GM18951 (cell line): ENCODE measurements at regions not wholly inside any gene's neighbourhood (a gene's known extent, or its start where the extent isn't known, plus 50 kb on each side); places are given as distances from the start of the nearest gene placed in this dataset.
"Not testable (repeated sequence)": the region's sequence is repeated elsewhere in the genome, so short reads cannot be mapped to it uniquely, and the experiment has no call there.

Experiments
- POLR2A ChIP-seq: IDR thresholded peaks from 4 replicates; pipeline ENCODE4 v1.6.1; 2011; ENCODE audit warnings: mild to moderate bottlenecking; ENCODE audit not compliant: insufficient read length, insufficient read depth; ENCODE audit errors: extremely low read depth
- in situ Hi-C: fragments of 300-500 bp; cut with MboI; formaldehyde crosslinking; loops from one replicate; pipeline ENCODE4 v1.12.0; 2022; ENCODE audit warnings: low sequenced_read_pairs, mixed read lengths, inconsistent platforms; ENCODE audit not compliant: unreplicated experiment

GRCh38 chr7:113389112-113389646, 270.8 kb upstream of the SMIM30 start:
- in situ Hi-C loops = no loop called here
- TF ChIP-seq POLR2A = no peak

GRCh38 chr7:113383638-113384037, 265.3 kb upstream of the SMIM30 start:
- no peak for TF ChIP-seq POLR2A
- in situ Hi-C loops = no loop called here

- in situ Hi-C loops = no loop called here
- no peak for TF ChIP-seq POLR2A
These were observed 261.4 kb upstream of the SMIM30 start for GRCh38 chr7:113379746-113380145.

- no peak for TF ChIP-seq POLR2A
- in situ Hi-C loops = no loop called here
These were observed 256.6 kb upstream of the SMIM30 start for GRCh38 chr7:113374955-113375354.

DNA sequence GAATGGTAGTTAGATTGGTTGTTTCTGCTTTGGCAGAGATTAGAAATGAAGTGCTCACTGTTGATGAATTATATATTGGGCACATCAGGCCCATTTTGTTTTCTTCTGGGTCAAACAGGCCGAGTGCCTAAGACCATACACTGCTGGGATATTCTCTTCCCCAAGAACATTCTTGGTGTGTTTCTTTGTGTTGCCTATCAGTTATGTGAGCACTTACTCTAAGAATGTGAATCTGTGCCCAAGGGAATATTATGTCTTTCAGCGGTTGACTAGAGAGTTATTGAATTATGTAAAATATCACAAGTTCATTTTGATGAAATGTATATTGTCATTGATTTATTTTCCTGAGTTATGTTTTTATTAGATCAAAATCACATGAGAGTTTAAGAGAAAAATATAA, 255.5 kb upstream of the SMIM30 start:
- in situ Hi-C loops = no loop called here
- TF ChIP-seq POLR2A = no peak

DNA sequence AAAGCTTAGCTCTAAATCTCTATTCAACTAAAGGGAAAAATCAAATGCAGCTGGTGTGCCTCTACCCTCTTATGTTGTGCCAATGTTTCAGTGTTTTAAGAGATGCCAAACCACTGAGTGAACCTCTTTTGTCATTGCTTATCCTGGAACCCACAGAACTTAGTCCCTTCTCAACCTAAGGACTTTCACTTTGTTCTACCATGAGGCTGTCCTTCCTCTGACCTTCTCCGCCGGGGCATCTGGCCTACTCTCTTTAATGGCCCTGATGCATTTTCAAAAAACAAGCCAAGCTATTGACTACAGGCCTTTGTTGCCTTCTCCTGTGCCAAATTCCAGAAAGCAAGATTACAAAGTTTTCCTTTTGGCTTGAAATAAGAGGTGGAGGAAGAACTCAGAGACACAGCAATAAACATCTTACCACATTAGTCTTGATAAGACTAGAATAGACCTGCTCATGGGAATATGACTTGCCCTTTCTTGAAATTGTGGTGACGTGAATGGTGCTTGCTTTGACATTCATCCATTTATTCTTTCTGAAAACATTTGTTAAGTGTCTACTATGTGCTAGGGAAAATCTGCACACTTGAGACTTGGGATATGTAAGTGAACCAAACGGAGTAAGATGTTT, 253.2 kb upstream of the SMIM30 start:
- TF ChIP-seq POLR2A = no peak
- in situ Hi-C loops = no loop called here

GRCh38 chr7:113370910-113371309, 252.6 kb upstream of the SMIM30 start:
- TF ChIP-seq POLR2A = no peak
- in situ Hi-C loops = no loop called here

DNA sequence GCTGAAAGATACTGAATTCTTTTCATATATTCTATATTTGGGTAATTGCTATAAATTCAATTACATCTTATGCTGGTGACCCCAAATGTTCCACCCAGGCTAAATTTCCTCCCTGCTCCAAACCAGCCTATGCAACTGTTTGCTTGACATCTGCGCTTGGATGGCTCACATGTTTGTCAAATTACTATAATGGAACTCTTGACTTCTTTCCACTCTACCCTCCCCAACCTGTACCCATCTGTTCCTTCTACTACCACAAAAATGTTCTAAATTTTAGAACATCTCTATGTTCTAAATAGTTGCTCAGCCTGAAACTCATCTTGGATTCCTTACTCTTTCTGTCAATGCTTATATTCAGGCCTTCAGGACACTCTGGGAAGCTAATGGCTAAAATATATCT, 249.9 kb upstream of the SMIM30 start:
- in situ Hi-C loops = no loop called here
- TF ChIP-seq POLR2A = no peak

- in situ Hi-C loops = no loop called here
- no peak for TF ChIP-seq POLR2A
These were observed 248.8 kb upstream of the SMIM30 start for GRCh38 chr7:113367041-113367586.

DNA sequence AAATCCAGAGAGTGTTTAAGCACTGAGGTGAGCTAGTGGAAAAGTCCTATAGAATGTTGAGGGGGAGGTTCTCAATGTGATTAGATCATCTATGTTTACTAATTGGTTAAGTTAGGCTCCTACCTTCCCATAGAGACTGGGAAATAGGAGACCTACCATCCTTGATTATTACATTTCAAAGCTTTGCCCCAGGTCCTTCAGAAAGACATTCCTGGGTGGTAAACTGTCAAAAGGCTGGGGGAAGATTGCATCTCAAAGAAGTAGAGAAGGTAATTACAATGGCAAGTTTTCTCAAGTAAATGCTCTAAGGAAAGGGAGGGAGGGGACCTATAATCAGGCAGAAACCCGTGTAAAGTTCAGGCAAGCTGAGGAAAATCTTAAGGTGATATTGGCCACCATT, 247.8 kb upstream of the SMIM30 start:
- TF ChIP-seq POLR2A = no peak

DNA sequence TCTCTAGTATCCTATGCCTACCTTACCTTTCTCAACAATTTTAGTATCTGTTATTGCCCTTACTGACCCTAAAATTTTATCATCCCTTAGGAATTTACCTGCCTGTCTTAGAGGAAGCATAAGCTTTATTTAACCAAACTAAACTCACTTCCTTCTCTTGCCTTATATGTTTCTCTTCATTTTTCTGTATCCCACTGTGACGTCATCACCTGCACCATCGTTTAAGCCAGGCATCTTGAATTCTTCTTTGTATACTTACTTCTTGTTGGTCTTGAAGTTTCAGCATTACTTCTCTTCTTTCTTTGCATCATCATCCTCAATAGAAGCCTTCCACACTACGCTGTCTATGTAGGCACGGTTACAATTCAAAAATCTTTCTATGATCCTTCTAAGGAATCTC, 231.0 kb upstream of the SMIM30 start:
- in situ Hi-C loops = no loop called here
- TF ChIP-seq POLR2A = no peak

More for the DNA sequence above, 247.8 kb upstream of the SMIM30 start:
- in situ Hi-C loops = no loop called here

GRCh38 chr7:113339661-113340060, 221.3 kb upstream of the SMIM30 start:
- TF ChIP-seq POLR2A = no peak
- in situ Hi-C loops = no loop called here

- no peak for TF ChIP-seq POLR2A
- in situ Hi-C loops = no loop called here
These were observed 219.8 kb upstream of the SMIM30 start for GRCh38 chr7:113338071-113338696.

DNA sequence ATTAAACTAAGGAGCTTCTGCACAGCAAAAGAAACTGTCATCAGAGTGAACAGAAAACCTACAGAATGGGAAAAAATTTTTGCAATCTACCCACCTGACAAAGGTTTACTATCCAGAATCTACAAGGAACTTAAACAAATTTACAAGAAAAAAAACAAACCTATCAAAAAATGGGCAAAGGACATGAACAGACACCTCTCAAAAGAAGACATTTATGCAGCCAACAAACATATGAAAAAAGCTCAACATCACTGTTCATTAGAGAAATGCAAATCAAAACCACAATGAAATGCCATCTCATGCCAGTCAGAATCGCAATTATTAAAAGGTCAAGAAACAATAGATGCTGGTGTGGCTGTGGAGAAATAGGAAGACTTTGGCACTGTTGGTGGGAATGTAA, 218.5 kb upstream of the SMIM30 start:
- in situ Hi-C loops = not testable (repeated sequence)
